Chondrocyte (in vitro differentiated cells): ENCODE measurements at regions not wholly inside any gene's neighbourhood (a gene's known extent, or its start where the extent isn't known, plus 50 kb on each side); places are given as distances from the start of the nearest gene placed in this dataset.

Experiments used
- DNase-seq: peaks from one replicate; pipeline ENCODE4 v3.0.0; 2021; ENCODE audit warnings: mixed read lengths, low spot score
- H3K27ac Mint-ChIP-seq: one replicate; pipeline ENCODE4 v1.8.0; 2021; ENCODE audit warnings: mild to moderate bottlenecking, moderate library complexity, mixed read lengths; ENCODE audit not compliant: unreplicated experiment
- H3K27me3 Mint-ChIP-seq: 2 replicates; pipeline ENCODE4 v1.8.0; 2021; ENCODE audit warnings: low read depth, mixed read lengths
- H3K36me3 Mint-ChIP-seq: 2 replicates; pipeline ENCODE4 v1.8.0; 2021; ENCODE audit warnings: low read depth, mixed read lengths
- H3K4me1 Mint-ChIP-seq: 2 replicates; pipeline ENCODE4 v1.8.0; 2021; ENCODE audit warnings: low read depth, mild to moderate bottlenecking, mixed read lengths
- H3K4me3 Mint-ChIP-seq: one replicate; pipeline ENCODE4 v1.8.0; 2021; ENCODE audit warnings: mild to moderate bottlenecking, moderate library complexity, mixed read lengths; ENCODE audit not compliant: unreplicated experiment
- H3K9me3 Mint-ChIP-seq: 2 replicates; pipeline ENCODE4 v1.8.0; 2021; ENCODE audit warnings: low read depth, mixed read lengths
- TF ChIP-seq, protein P1 (sequence below): fragments of 200-600 bp; sonication (generic); IDR thresholded peaks from 2 replicates; pipeline ENCODE4 v1.5.0; 2021; ENCODE audit warnings: antibody characterized with exemption, mild to moderate bottlenecking, moderate library complexity

DNA sequence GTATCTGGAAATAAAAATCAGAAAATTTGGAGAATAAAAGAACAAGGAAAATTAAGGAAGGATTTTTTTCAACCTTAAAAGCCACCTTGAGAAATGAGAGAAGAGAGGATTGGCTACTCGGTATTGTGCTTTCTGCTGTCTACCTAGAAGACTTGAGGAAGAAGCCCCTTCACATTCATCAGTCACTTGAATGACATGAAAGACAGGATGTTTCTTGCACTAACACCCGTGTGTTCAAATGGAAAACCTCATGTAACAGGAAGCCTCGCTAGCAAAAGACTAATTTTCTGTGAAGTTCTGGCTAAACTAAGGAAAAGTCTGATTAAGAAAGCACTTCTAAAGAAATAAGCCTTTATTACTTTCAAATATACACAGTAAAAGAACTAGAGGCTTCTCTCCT, 69.9 kb downstream of the OLIG3 start:
- no peak for DNase-seq
- no peaks in the 10 kb centered on the region for H3K36me3 Mint-ChIP-seq
- H3K27me3 Mint-ChIP-seq: peaks cover 21% of the 10 kb centered on the region
- TF ChIP-seq, protein P1, sequence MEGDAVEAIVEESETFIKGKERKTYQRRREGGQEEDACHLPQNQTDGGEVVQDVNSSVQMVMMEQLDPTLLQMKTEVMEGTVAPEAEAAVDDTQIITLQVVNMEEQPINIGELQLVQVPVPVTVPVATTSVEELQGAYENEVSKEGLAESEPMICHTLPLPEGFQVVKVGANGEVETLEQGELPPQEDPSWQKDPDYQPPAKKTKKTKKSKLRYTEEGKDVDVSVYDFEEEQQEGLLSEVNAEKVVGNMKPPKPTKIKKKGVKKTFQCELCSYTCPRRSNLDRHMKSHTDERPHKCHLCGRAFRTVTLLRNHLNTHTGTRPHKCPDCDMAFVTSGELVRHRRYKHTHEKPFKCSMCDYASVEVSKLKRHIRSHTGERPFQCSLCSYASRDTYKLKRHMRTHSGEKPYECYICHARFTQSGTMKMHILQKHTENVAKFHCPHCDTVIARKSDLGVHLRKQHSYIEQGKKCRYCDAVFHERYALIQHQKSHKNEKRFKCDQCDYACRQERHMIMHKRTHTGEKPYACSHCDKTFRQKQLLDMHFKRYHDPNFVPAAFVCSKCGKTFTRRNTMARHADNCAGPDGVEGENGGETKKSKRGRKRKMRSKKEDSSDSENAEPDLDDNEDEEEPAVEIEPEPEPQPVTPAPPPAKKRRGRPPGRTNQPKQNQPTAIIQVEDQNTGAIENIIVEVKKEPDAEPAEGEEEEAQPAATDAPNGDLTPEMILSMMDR: no peak
- H3K4me1 Mint-ChIP-seq: no peaks in the 10 kb centered on the region
- no peak overlapping the region for H3K4me3 Mint-ChIP-seq
- H3K27ac Mint-ChIP-seq: no peak overlapping the region
- H3K9me3 Mint-ChIP-seq: peaks cover 3% of the 10 kb centered on the region

DNA sequence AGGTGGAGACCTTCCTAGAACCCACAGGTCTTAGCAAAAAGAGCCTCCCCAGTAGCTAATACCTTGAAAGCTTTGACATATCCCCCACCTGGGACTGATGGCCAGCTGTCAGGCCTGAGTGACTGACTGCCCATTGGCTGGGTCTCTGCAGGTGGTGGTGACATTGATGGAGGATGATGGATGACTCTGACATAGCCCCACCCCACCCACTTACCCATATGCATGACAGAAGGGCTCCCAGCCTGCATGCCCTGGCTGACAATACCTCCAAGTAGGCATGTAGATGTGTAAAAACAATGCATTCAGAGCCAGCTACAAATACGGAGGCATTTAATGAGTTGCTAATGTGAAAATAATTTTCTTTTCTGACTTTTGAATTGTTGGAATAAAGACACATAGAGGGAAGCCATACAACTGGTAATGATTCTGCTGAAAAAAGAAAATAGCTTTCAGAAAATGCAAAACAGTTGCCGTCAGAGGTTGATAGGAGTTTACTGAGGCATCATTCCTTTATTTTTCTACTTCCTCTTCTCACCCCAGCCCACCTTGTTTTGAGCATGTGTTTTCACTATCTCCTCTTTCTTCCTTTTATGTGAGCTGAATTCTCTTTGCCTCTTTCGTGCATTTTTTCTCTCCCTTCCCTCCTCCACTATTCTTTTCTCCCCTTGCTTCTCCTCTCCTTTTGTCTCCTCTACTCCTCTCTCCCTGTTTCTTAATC, 70.6 kb downstream of the OLIG3 start:
- Mint-ChIP-seq H3K27me3 (peaks cover 21% of the 10 kb centered on the region), H3K4me3 (no peak overlapping the region)
- TF ChIP-seq, protein P1: no peak

DNA sequence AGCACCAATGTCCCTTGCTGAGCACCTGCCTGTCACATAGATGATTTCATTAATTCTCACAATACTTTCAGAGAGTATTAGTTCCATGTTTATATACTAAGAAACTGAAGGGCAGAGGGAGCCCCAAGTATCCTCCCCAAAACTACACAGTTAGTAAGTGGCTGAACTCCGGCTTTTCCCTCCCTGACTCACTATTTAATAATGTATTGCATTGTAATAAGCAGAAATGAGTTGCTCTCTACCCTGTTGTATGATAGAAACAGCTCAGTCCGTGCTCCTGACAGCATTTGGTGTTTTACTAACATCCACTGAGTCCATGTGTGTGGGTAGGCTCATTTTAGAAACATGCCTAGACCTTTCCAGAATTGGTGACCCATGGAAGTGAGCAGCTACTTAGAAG, 76.8 kb downstream of the OLIG3 start:
- TF ChIP-seq, protein P1: no peak
- Mint-ChIP-seq H3K27me3 (peaks cover 27% of the 10 kb centered on the region), H3K9me3 (peaks cover 2% of the 10 kb centered on the region), H3K36me3 (no peaks in the 10 kb centered on the region), H3K27ac (no peak overlapping the region), H3K4me1 (peaks cover 17% of the 10 kb centered on the region), H3K4me3 (no peak overlapping the region)
- no peak for DNase-seq

More for the DNA sequence above, 70.6 kb downstream of the OLIG3 start:
- Mint-ChIP-seq H3K36me3 (no peaks in the 10 kb centered on the region), H3K4me1 (no peaks in the 10 kb centered on the region), H3K27ac (no peak overlapping the region), H3K9me3 (peaks cover 3% of the 10 kb centered on the region)
- DNase-seq: no peak

DNA sequence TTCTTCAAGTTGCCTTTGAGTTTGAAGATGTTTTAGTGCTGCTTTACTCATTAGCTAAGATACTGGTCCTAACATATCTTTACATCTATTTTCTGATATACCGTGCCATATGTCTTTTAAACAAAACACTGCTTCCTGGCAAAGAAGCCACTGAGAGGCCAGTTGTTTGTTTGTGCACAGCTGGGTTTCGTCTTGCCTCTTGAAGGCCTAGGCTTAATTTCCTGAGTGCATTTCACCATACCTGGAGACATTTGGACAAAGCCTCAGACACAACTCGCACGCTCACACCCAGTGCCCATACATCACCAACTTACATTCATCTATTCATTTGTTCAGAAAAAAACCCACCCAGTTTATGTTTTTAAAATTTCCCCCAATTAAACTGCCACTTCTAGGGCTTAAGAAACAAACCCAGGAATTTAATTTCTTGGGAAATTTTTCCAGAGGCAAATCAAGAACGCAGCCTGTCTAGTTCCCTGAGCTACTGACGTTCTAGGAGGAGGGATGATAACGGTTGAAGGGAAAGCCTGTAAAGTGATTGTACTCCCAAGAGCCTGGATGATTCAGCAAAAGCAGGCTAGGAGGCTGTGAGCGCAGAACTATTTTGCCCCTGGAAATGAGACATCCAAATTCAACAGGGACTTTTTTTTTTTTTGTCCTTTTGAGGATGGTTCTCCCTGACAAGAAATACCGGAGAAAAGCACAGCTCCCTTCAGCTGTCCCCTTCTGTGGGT, 77.7 kb downstream of the OLIG3 start:
- Mint-ChIP-seq H3K4me1 (peaks cover 17% of the 10 kb centered on the region), H3K4me3 (no peak overlapping the region), H3K27ac (no peak overlapping the region), H3K9me3 (no peaks in the 10 kb centered on the region), H3K27me3 (peaks cover 27% of the 10 kb centered on the region), H3K36me3 (no peaks in the 10 kb centered on the region)
- no peak for DNase-seq
- TF ChIP-seq, protein P1: no peak

DNA sequence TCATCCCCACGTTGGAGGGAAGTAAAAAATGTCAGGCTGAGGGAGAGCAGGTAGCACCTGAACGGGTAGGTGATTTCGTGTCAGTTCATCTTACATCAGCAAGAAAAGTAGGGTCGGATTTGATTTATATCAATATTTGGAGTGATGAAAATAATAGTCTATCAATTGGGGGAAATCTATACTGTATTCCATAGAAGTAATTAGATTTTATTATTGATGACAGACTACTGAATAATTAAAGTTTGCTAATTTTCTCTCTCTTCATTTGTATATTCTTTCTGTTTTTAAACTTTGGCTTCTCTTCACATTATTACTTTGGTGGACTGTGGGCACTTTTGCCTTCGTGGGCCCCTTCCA, 78.4 kb downstream of the OLIG3 start:
- H3K27me3 Mint-ChIP-seq: peaks cover 29% of the 10 kb centered on the region
- no peak for DNase-seq
- H3K27ac Mint-ChIP-seq: no peak overlapping the region
- H3K4me3 Mint-ChIP-seq: peak overlapping the region; percentile 67
- TF ChIP-seq, protein P1: peak; percentile 44
- H3K36me3 Mint-ChIP-seq: no peaks in the 10 kb centered on the region
- H3K9me3 Mint-ChIP-seq: no peaks in the 10 kb centered on the region
- H3K4me1 Mint-ChIP-seq: peaks cover 17% of the 10 kb centered on the region
